GM23338 (cell line): ENCODE measurements at regions not wholly inside any gene's neighbourhood (a gene's known extent, or its start where the extent isn't known, plus 50 kb on each side); places are given as distances from the start of the nearest gene placed in this dataset.

Source experiments
- ATAC-seq: fragments of 200-7000 bp; cut with Tn5 transposase; 3 replicates; pipeline ENCODE4 v1.9.1; 2020
- DNase-seq: peaks from one replicate; pipeline ENCODE4 v3.0.0-alpha.2; 2015; ENCODE audit warnings: low spot score
- H2AFZ ChIP-seq: fragments of 200-600 bp; sonication (generic); 2 replicates; pipeline ENCODE4 v1.8.0; 2016; ENCODE audit warnings: antibody characterized with exemption, mild to moderate bottlenecking, moderate library complexity
- H3F3A ChIP-seq: fragments of 200-600 bp; sonication (generic); replicated peaks from 2 replicates; pipeline ENCODE4 v1.8.0; 2017; ENCODE audit warnings: antibody characterized with exemption, mixed run types, low read depth
- H3K27ac ChIP-seq: fragments of 200-600 bp; sonication (generic); 2 replicates; pipeline ENCODE4 v1.6.1; 2016; ENCODE audit warnings: low read depth
- H3K27me3 ChIP-seq: fragments of 200-600 bp; sonication (generic); 2 replicates; pipeline ENCODE4 v1.8.0; 2016; ENCODE audit warnings: mild to moderate bottlenecking, mixed run types, moderate library complexity; ENCODE audit not compliant: insufficient read depth
- H3K36me3 ChIP-seq: fragments of 200-600 bp; sonication (generic); 2 replicates; pipeline ENCODE4 v1.8.0; 2016; ENCODE audit warnings: mild to moderate bottlenecking; ENCODE audit not compliant: insufficient read depth
- H3K4me1 ChIP-seq: fragments of 200-600 bp; sonication (generic); 2 replicates; pipeline ENCODE4 v1.8.0; 2016; ENCODE audit warnings: mild to moderate bottlenecking, moderate library complexity; ENCODE audit not compliant: insufficient read depth
- H3K4me2 ChIP-seq: fragments of 200-600 bp; sonication (generic); 2 replicates; pipeline ENCODE4 v1.7.1; 2017; ENCODE audit warnings: mixed run types
- H3K4me3 ChIP-seq: fragments of 200-600 bp; sonication (generic); 2 replicates; pipeline ENCODE4 v1.6.1; 2016; ENCODE audit warnings: mixed run types
- H3K79me2 ChIP-seq: fragments of 200-600 bp; sonication (generic); replicated peaks from 2 replicates; pipeline ENCODE4 v1.8.0; 2017; ENCODE audit warnings: mild to moderate bottlenecking; ENCODE audit not compliant: insufficient read depth
- H3K9me2 ChIP-seq: fragments of 200-600 bp; sonication (generic); 2 replicates; pipeline ENCODE4 v1.8.0; 2017; ENCODE audit not compliant: insufficient read depth
- H4K20me1 ChIP-seq: fragments of 200-600 bp; sonication (generic); replicated peaks from 2 replicates; pipeline ENCODE4 v1.8.0; 2017; ENCODE audit warnings: mild to moderate bottlenecking; ENCODE audit not compliant: insufficient read depth
- H3K27ac Mint-ChIP-seq: 2 replicates; pipeline ENCODE4 v1.8.0; 2020; ENCODE audit warnings: inconsistent platforms, mild to moderate bottlenecking, moderate library complexity, mixed read lengths
- H3K27me3 Mint-ChIP-seq: 3 replicates; pipeline ENCODE4 v1.8.0; 2022; ENCODE audit warnings: low read depth, mild to moderate bottlenecking, moderate library complexity, mixed read lengths, inconsistent platforms; ENCODE audit not compliant: insufficient read depth, poor library complexity
- H3K36me3 Mint-ChIP-seq: 3 replicates; pipeline ENCODE4 v1.8.0; 2021; ENCODE audit warnings: low read depth, mild to moderate bottlenecking, inconsistent platforms, moderate library complexity, mixed read lengths
- H3K4me1 Mint-ChIP-seq: 3 replicates; pipeline ENCODE4 v1.8.0; 2020; ENCODE audit warnings: mild to moderate bottlenecking, inconsistent platforms, mixed read lengths
- H3K4me3 Mint-ChIP-seq: 3 replicates; pipeline ENCODE4 v1.8.0; 2021; ENCODE audit warnings: moderate library complexity, mild to moderate bottlenecking, inconsistent platforms, mixed read lengths
- H3K9me3 Mint-ChIP-seq: 3 replicates; pipeline ENCODE4 v1.8.0; 2020; ENCODE audit warnings: moderate library complexity, mild to moderate bottlenecking, inconsistent platforms, mixed read lengths
- CREB1 ChIP-seq: fragments of 250-450 bp; sonication (Bioruptor Pico); IDR thresholded peaks from 2 replicates; pipeline ENCODE4 v1.5.0; 2020; ENCODE audit warnings: low read depth, mild to moderate bottlenecking, moderate library complexity
- CTCF ChIP-seq, 2 experiments: fragments of 200-600 bp in 1 of 2; sonication (generic) in 1 of 2; conservative IDR thresholded peaks; 2 replicates each; pipeline versions ENCODE4 v1.5.1 to v1.6.1; 2016 to 2017; ENCODE audit warnings: antibody characterized with exemption in 2 of 2, low read depth in 2 of 2, mild to moderate bottlenecking in 2 of 2, moderate library complexity in 1 of 2
- ETS1 ChIP-seq: IDR thresholded peaks from 2 replicates; pipeline ENCODE4 v1.6.1; 2016; ENCODE audit warnings: antibody characterized with exemption
- EZH2 ChIP-seq: fragments of 200-600 bp; sonication (generic); IDR thresholded peaks from one replicate; pipeline ENCODE4 v1.8.0; 2017; ENCODE audit warnings: antibody characterized with exemption, mild to moderate bottlenecking, low read depth; ENCODE audit not compliant: unreplicated experiment
- EZH2phosphoT487 ChIP-seq: fragments of 200-600 bp; sonication (generic); IDR thresholded peaks from one replicate; pipeline ENCODE4 v1.8.1; 2018; ENCODE audit warnings: antibody characterized with exemption; ENCODE audit not compliant: unreplicated experiment
- JUNB ChIP-seq: IDR thresholded peaks from one replicate; pipeline ENCODE4 v1.6.1; 2016; ENCODE audit warnings: antibody characterized with exemption; ENCODE audit not compliant: unreplicated experiment
- NANOG ChIP-seq: IDR thresholded peaks from 2 replicates; pipeline ENCODE4 v1.6.1; 2016; ENCODE audit warnings: antibody characterized with exemption, borderline replicate concordance
- STAT1 ChIP-seq: IDR thresholded peaks from one replicate; pipeline ENCODE4 v1.6.1; 2016; ENCODE audit warnings: antibody characterized with exemption; ENCODE audit not compliant: unreplicated experiment
- ZNF114 ChIP-seq: fragments of 250-450 bp; sonication (Bioruptor Pico); IDR thresholded peaks from 2 replicates; pipeline ENCODE4 v1.5.0; 2020; ENCODE audit warnings: mild to moderate bottlenecking, moderate library complexity
- ZNF331 ChIP-seq: fragments of 250-450 bp; sonication (Bioruptor Pico); IDR thresholded peaks from 2 replicates; pipeline ENCODE4 v1.5.0; 2020; ENCODE audit warnings: low read depth, mild to moderate bottlenecking, moderate library complexity

DNA sequence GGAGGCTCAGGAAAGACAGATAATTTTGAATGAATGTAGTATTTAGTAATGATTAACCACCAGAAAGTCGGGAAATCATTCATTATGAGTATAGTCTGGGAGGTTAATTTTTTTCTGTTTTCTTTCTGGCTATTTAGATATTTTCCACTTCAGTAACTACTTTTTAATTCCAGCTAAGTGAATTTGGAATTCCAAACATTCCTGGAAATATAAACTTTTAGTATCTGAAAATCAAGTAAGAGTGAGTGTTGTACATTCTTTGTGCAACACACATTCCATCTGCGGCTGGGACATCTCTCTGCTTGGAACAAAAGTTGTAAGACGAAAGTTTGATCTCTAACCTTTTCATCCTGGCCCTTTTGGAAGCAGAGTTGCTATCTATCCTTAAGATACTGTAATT lies 275.7 kb upstream of the SPRED2 start (continued):
- TF ChIP-seq ETS1 (no peak), NANOG (no peak)

GRCh38 chr2:65706411-65706810 lies 274.0 kb upstream of the SPRED2 start:
- H3K4me3 Mint-ChIP-seq: no peak overlapping the region
- no peaks in the 10 kb centered on the region for H3K27me3 Mint-ChIP-seq
- no peak overlapping the region for H2AFZ ChIP-seq
- H3K4me1 ChIP-seq: no peaks in the 10 kb centered on the region
- H3F3A ChIP-seq: no peaks in the 10 kb centered on the region
- H3K36me3 ChIP-seq: no peaks in the 10 kb centered on the region
- no peak for TF ChIP-seq JUNB
- TF ChIP-seq ZNF331 (CRISPR knock-in tag): no peak
- no peak for TF ChIP-seq STAT1
- no peak for TF ChIP-seq CTCF (conservative IDR thresholded peaks at IDR 0.05; ENCODE audit: low read depth in 2 of 2)
- no peak for TF ChIP-seq ZNF114 (CRISPR knock-in tag)
- no peak overlapping the region for H3K27ac Mint-ChIP-seq
- H3K79me2 ChIP-seq: no peaks in the 10 kb centered on the region
- ATAC-seq (no peak), DNase-seq (no peak)
- H3K4me2 ChIP-seq: no peak overlapping the region
- H3K27ac ChIP-seq: no peak overlapping the region
- H3K27me3 ChIP-seq: no peaks in the 10 kb centered on the region
- H3K9me3 Mint-ChIP-seq: no peaks in the 10 kb centered on the region
- 0 out of 2 replicates have a peak, but pooled peaks cover 3% of the 10 kb centered on the region for H3K9me2 ChIP-seq
- no peaks in the 10 kb centered on the region; the same call in 2 of the 3 replicates for H3K4me1 Mint-ChIP-seq
- no peak overlapping the region for H3K4me3 ChIP-seq
- H3K36me3 Mint-ChIP-seq: no peaks in the 10 kb centered on the region
- no peaks in the 10 kb centered on the region for H4K20me1 ChIP-seq

GRCh38 chr2:65701191-65701590 lies 268.8 kb upstream of the SPRED2 start:
- H3K27ac ChIP-seq: no peak overlapping the region
- ATAC-seq (no peak), DNase-seq (no peak)
- Mint-ChIP-seq H3K27me3 (peaks cover 3% of the 10 kb centered on the region), H3K9me3 (no peaks in the 10 kb centered on the region), H3K4me3 (no peak overlapping the region), H3K27ac (peak overlapping the region; percentile 15; the same call in 1 of the 2 replicates), H3K4me1 (no peaks in the 10 kb centered on the region), H3K36me3 (no peaks in the 10 kb centered on the region)
- no peaks in the 10 kb centered on the region for H3F3A ChIP-seq
- H3K79me2 ChIP-seq: no peaks in the 10 kb centered on the region
- no peaks in the 10 kb centered on the region for H3K9me2 ChIP-seq
- H4K20me1 ChIP-seq: no peaks in the 10 kb centered on the region
- no peak overlapping the region for H2AFZ ChIP-seq
- no peaks in the 10 kb centered on the region for H3K4me1 ChIP-seq
- no peak overlapping the region for H3K4me2 ChIP-seq
- H3K4me3 ChIP-seq: no peak overlapping the region
- H3K36me3 ChIP-seq: no peaks in the 10 kb centered on the region
- no peaks in the 10 kb centered on the region for H3K27me3 ChIP-seq
- TF ChIP-seq NANOG: no peak
- TF ChIP-seq EZH2phosphoT487: no peak
- TF ChIP-seq ZNF114 (CRISPR knock-in tag): no peak
- TF ChIP-seq CREB1 (CRISPR knock-in tag): no peak
- no peak for TF ChIP-seq EZH2
- TF ChIP-seq CTCF (conservative IDR thresholded peaks at IDR 0.05; ENCODE audit: low read depth in 2 of 2): no peak
